Ascending aorta (tissue), 2 donors: ENCODE measurements at regions not wholly inside any gene's neighbourhood (a gene's known extent, or its start where the extent isn't known, plus 50 kb on each side); places are given as distances from the start of the nearest gene placed in this dataset.

Source experiments
- DNase-seq, 2 donors: peaks; one replicate each; pipeline ENCODE4 v3.0.0-alpha.2; 2019; ENCODE audit warnings: low spot score in 2 of 2
- H3K27ac ChIP-seq, 2 donors: fragments of 200-600 bp; sonication (generic); one replicate each; pipeline ENCODE4 v1.5.1; 2016 to 2017; ENCODE audit warnings: mild to moderate bottlenecking in 1 of 2
- H3K27me3 ChIP-seq: fragments of 200-600 bp; sonication (generic); one replicate; pipeline ENCODE4 v1.5.1; 2017
- H3K36me3 ChIP-seq, 2 donors: fragments of 200-600 bp; sonication (generic); one replicate each; pipeline ENCODE4 v1.5.1; 2016
- H3K4me1 ChIP-seq, 2 donors: fragments of 200-600 bp; sonication (generic); one replicate each; pipeline ENCODE4 v1.5.1; 2016 to 2017; ENCODE audit warnings: mild to moderate bottlenecking in 1 of 2
- H3K4me3 ChIP-seq, 2 donors: fragments of 200-600 bp; sonication (generic); one replicate each; pipeline ENCODE4 v1.5.1; 2016 to 2017; ENCODE audit warnings: mild to moderate bottlenecking in 1 of 2
- H3K9me3 ChIP-seq, 2 donors: fragments of 200-600 bp; sonication (generic); one replicate each; pipeline ENCODE4 v1.5.1; 2016
- CTCF ChIP-seq, 3 experiments: fragments of 200-600 bp in 2 of 3; fragments of 450-650 bp in 1 of 3; sonication (generic) in 2 of 3; IDR thresholded peaks; one replicate each; pipeline ENCODE4 v1.5.1; 2016 to 2019; ENCODE audit warnings: antibody characterized with exemption in 3 of 3, mild to moderate bottlenecking in 1 of 3, moderate library complexity in 1 of 3
- intact Hi-C: fragments of 100-400 bp; cut with DNase I; formaldehyde crosslinking; loops from one replicate; pipeline ENCODE4 v1.15.1; 2023

DNA sequence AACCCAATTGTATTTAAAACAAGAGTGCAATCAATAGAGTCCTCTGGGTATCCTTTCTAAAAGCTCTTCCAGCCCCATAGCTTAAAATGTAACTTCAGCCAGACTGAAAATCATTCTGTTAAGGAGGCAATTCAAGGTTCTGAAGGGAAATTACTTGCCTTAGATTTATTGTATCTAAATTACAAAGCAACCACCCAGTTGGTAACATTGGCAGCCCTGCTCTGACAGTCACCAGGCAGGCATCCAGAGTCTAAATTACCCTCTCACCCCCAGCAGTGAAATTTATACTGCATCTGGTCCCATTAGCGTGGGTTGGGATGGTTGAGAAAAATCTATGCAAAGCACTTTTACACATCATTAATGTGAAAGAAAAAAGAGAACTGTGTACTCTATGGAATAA lies 514.7 kb downstream of the MTRR start:
- H3K4me1 ChIP-seq: no peaks in the 10 kb centered on the region
- intact Hi-C loops: no loop called here
- no peak for TF ChIP-seq CTCF (IDR thresholded peaks at IDR 0.05)
- no peaks in the 10 kb centered on the region for H3K27me3 ChIP-seq
- H3K36me3 ChIP-seq: no peaks in the 10 kb centered on the region
- H3K9me3 ChIP-seq: no peaks in the 10 kb centered on the region
- H3K4me3 ChIP-seq: no peak overlapping the region
- DNase-seq: no peak
- H3K27ac ChIP-seq: no peak overlapping the region

DNA sequence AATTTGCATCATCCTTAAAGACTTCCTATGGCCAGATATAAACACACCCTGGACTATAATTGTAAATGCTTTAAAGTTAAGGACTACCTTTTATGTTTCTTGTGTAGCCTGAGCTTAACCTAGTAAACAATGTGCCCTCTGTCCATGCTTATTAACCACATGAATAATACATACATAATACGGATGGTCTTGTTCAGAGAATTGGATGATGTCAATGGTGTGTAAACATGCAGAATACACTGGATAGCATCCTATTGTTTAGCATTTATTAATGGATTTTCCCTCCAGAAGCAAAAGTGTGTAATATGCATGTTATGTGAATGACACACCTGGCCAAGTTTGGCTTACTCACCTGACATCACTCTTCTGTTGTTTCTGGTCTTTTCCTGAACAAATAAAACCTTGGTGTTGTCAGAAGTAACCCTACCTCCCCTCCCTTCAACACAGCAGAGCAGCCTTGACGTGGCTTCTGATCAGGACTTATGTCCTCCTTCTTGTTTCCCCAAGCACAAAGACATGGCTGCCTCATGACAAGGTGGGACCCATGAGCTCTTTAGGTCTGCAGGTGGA lies 517.9 kb downstream of the MTRR start:
- no peak overlapping the region for H3K4me3 ChIP-seq
- no peaks in the 10 kb centered on the region for H3K36me3 ChIP-seq
- H3K9me3 ChIP-seq: no peaks in the 10 kb centered on the region
- H3K27ac ChIP-seq: no peak overlapping the region
- no peaks in the 10 kb centered on the region for H3K27me3 ChIP-seq
- no peaks in the 10 kb centered on the region for H3K4me1 ChIP-seq
- DNase-seq: no peak
- TF ChIP-seq CTCF (IDR thresholded peaks at IDR 0.05): no peak
- intact Hi-C loops: no loop called here

- no peaks in the 10 kb centered on the region for H3K4me1 ChIP-seq
- DNase-seq: no peak
- intact Hi-C loops: no loop called here
- no peak for TF ChIP-seq CTCF (IDR thresholded peaks at IDR 0.05)
- H3K9me3 ChIP-seq: no peaks in the 10 kb centered on the region
- H3K36me3 ChIP-seq: no peaks in the 10 kb centered on the region
- no peak overlapping the region for H3K4me3 ChIP-seq
- no peak overlapping the region for H3K27ac ChIP-seq
- no peaks in the 10 kb centered on the region for H3K27me3 ChIP-seq
Observed at GRCh38 chr5:8391911-8392310, 523.0 kb downstream of the MTRR start.

DNA sequence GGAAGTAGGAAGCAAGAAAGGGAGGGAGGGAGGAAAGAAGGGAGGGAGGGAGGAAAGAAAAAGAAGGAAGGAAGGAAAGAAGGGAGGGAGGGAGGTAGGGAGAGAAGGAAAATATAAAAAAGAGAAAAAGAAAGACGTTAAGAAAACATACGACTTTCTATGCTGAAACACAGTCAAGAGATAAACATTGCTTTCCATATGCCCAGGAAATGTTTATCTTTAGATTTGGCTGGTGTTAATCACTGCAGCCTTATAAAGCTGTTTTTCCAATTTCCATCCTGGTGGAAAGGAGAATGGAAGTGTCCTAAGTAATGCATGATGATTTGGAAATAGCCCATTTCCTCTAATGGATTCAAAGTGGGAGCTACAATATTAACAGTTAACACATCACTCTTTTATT lies 524.3 kb downstream of the MTRR start:
- no peaks in the 10 kb centered on the region for H3K9me3 ChIP-seq
- no peaks in the 10 kb centered on the region for H3K36me3 ChIP-seq
- no peak for DNase-seq
- no peaks in the 10 kb centered on the region for H3K27me3 ChIP-seq
- intact Hi-C loops: no loop called here
- no peaks in the 10 kb centered on the region for H3K4me1 ChIP-seq
- TF ChIP-seq CTCF (IDR thresholded peaks at IDR 0.05): no peak
- no peak overlapping the region for H3K4me3 ChIP-seq
- no peak overlapping the region for H3K27ac ChIP-seq

GRCh38 chr5:8394965-8395364 lies 526.0 kb downstream of the MTRR start:
- no peaks in the 10 kb centered on the region for H3K36me3 ChIP-seq
- H3K27me3 ChIP-seq: no peaks in the 10 kb centered on the region
- no peak overlapping the region for H3K4me3 ChIP-seq
- H3K9me3 ChIP-seq: no peaks in the 10 kb centered on the region
- intact Hi-C loops: no loop called here
- no peaks in the 10 kb centered on the region for H3K4me1 ChIP-seq
- TF ChIP-seq CTCF (IDR thresholded peaks at IDR 0.05): no peak
- H3K27ac ChIP-seq: no peak overlapping the region
- no peak for DNase-seq

- H3K27ac ChIP-seq: no peak overlapping the region
- H3K9me3 ChIP-seq: no peaks in the 10 kb centered on the region
- no peaks in the 10 kb centered on the region for H3K4me1 ChIP-seq
- no peak overlapping the region for H3K4me3 ChIP-seq
- no peaks in the 10 kb centered on the region for H3K36me3 ChIP-seq
- no peak for TF ChIP-seq CTCF (IDR thresholded peaks at IDR 0.05)
- DNase-seq: no peak
- intact Hi-C loops: no loop called here
- H3K27me3 ChIP-seq: no peaks in the 10 kb centered on the region
Observed at GRCh38 chr5:8396246-8396645, 527.3 kb downstream of the MTRR start.
